ENCODE measurements at regions not wholly inside any gene's neighbourhood (a gene's known extent, or its start where the extent isn't known, plus 50 kb on each side); places are given as distances from the start of the nearest gene placed in this dataset.
A peak's percentile ranks its signal among the peaks of the same experiment; 100 is the strongest.

DNA sequence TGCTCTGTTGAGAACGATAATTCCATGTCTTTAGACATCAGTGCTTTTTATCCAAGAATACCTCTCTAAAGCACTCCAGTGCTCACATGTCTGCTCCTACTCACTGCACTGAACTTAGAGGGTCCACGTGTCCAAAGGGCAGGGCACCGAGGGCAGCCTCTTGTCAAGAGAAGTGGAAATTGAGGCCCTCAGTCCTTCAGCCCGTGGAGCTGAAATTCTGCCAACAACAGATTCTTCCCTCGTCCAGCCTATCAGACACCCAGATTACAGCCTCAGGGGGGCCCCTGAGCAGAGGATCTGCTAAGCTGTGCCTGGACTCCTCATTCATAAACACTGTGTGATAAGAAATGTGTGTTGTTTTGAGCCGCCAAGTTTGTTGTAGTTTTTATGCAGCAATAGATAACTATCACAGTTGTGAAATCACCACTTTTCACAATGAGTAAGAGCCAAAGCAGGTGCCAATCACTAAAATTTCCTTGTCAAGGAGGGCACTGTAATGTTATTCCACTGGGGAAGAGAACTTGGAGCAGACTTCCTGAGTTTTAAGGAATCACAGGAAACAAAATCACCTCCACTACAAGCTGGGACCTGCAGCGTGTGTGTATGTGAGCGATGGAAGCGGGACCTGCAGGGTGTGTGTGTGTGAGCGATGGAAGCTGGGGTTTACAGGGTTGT, 58.8 kb upstream of the IGFBPL1 start:
- Histone ChIP-seq H2AFZ (ENCODE audit: control insufficient read depth, low read depth, low read length) (no peak overlapping the region), H4K20me1 (ENCODE audit: control insufficient read depth, insufficient read depth) (no peaks in the 10 kb centered on the region), H3K4me1 (ENCODE audit: control insufficient read depth, insufficient read depth, low read length) (no peaks in the 10 kb centered on the region), H3K4me2 (ENCODE audit: control insufficient read depth, insufficient read depth) (no peak overlapping the region), H3K4me3 (no peak overlapping the region), H3K9ac (ENCODE audit: control insufficient read depth, insufficient read depth, low read length) (no peak overlapping the region), H3K27ac (ENCODE audit: control insufficient read depth, insufficient read depth) (no peak overlapping the region), H3K9me3 (replicated peaks; ENCODE audit: control insufficient read depth, insufficient read depth, low read length) (no peaks in the 10 kb centered on the region), H3K27me3 (replicated peaks in 1 of 2; ENCODE audit: control insufficient read depth in 2 of 2, insufficient read depth in 2 of 2, low read length in 1 of 2) (no peaks in the 10 kb centered on the region), H3K36me3 (ENCODE audit: control insufficient read depth in 2 of 2, insufficient read depth in 2 of 2, low read length in 1 of 2) (no peaks in the 10 kb centered on the region), H3K79me2 (ENCODE audit: control insufficient read depth, insufficient read depth, low read length) (no peaks in the 10 kb centered on the region)
- intact Hi-C loops (cut with micrococcal nuclease; ENCODE audit: unreplicated experiment) (no loop called here), in situ Hi-C loops (cut with MboI) (no loop called here)
- 27% methylated on average over 10 of the region's 10 CpGs for WGBS (ENCODE audit: insufficient coverage, insufficient replicate concordance, low lambda C conversion rate, missing lambda C conversion rate)
- DNase-seq (ENCODE audit: low read depth, low spot score) (no peak), ATAC-seq (peak; percentile 45), FAIRE-seq (no peak)
- BruUV-seq (replicated peaks) = no TSS peak
- CTCF ChIA-PET = interaction anchor here (1.0 kb wide), 1 partner anchor 9 kb away, joined by 3 read pairs; no protein-coding TSS in a partner anchor
- RAD21 ChIA-PET (ENCODE audit: unreplicated experiment) = interaction anchor here (1.2 kb wide), 1 partner anchor 9 kb away, joined by 3 read pairs; no protein-coding TSS in a partner anchor
- TF ChIP-seq SMC3 (IDR thresholded peaks at IDR 0.05; ENCODE audit: borderline replicate concordance, low read length) = no peak
- TF ChIP-seq, protein P1, sequence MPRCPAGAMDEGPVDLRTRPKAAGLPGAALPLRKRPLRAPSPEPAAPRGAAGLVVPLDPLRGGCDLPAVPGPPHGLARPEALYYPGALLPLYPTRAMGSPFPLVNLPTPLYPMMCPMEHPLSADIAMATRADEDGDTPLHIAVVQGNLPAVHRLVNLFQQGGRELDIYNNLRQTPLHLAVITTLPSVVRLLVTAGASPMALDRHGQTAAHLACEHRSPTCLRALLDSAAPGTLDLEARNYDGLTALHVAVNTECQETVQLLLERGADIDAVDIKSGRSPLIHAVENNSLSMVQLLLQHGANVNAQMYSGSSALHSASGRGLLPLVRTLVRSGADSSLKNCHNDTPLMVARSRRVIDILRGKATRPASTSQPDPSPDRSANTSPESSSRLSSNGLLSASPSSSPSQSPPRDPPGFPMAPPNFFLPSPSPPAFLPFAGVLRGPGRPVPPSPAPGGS (IDR thresholded peaks at IDR 0.05; ENCODE audit: borderline replicate concordance, insufficient read depth, low read depth, low read length, poor library complexity, severe bottlenecking) = peak; percentile 18
- TF ChIP-seq MEF2B (IDR thresholded peaks at IDR 0.05; ENCODE audit: partially characterized antibody, poor library complexity, severe bottlenecking) = no peak
- no peak for TF ChIP-seq RELA (IDR thresholded peaks at IDR 0.05; ENCODE audit: borderline replicate concordance, partially characterized antibody)
- no peak for TF ChIP-seq RBBP5 (conservative IDR thresholded peaks at IDR 0.05)
- POLR2A ChIA-PET = no interaction called here
- SMC1A ChIA-PET (ENCODE audit: uncharacterized antibody, unreplicated experiment) = interaction anchor here (0.9 to 1.2 kb wide), 2 partner anchors 10 to 48 kb away, joined by 3 read pairs; no protein-coding TSS in a partner anchor

All from GM12878 (cell line).